AG04450 (cell line): ENCODE measurements at regions not wholly inside any gene's neighbourhood (a gene's known extent, or its start where the extent isn't known, plus 50 kb on each side); places are given as distances from the start of the nearest gene placed in this dataset.
"Not testable (repeated sequence)": the region's sequence is repeated elsewhere in the genome, so short reads cannot be mapped to it uniquely, and the experiment has no call there.

Experiments used
- CTCF ChIA-PET: fragments of 300-600, 350-600 bp; formaldehyde crosslinking; extraction: SDS; loops from one replicate; lab custom pipeline; 2022; ENCODE audit warnings: antibody characterized with exemption, inconsistent platforms; lab: Charles Lee
- POLR2A ChIA-PET: fragments of 350-600 bp; formaldehyde crosslinking; extraction: SDS; loops from one replicate; lab custom pipeline; 2021; ENCODE audit warnings: antibody characterized with exemption, inconsistent platforms; lab: Yijun Ruan, JAX
- DNase-seq: peaks from one replicate; pipeline ENCODE4 v3.0.0-alpha.2; 2011; ENCODE audit warnings: low read depth, low spot score
- H3K27ac ChIP-seq: one replicate; pipeline ENCODE4 v1.5.1; 2012; ENCODE audit warnings: low read depth, low read length, control low read depth
- H3K27me3 ChIP-seq: one replicate; pipeline ENCODE4 v1.6.0; 2012; ENCODE audit warnings: low read length; ENCODE audit not compliant: control insufficient read depth, insufficient read depth
- H3K4me3 ChIP-seq: 2 replicates; pipeline ENCODE4 v1.5.1; 2011; ENCODE audit warnings: mild to moderate bottlenecking, low read depth, low read length, control low read depth
- H3K9me3 ChIP-seq: 2 replicates; pipeline ENCODE4 v1.5.1; 2012; ENCODE audit warnings: low read length; ENCODE audit not compliant: control insufficient read depth, insufficient read depth
- TF ChIP-seq, protein P1 (sequence below): IDR thresholded peaks from 2 replicates; pipeline ENCODE4 v1.5.1; 2011; ENCODE audit warnings: low read depth, low read length, control low read depth, inconsistent platforms

- TF ChIP-seq, protein P1, sequence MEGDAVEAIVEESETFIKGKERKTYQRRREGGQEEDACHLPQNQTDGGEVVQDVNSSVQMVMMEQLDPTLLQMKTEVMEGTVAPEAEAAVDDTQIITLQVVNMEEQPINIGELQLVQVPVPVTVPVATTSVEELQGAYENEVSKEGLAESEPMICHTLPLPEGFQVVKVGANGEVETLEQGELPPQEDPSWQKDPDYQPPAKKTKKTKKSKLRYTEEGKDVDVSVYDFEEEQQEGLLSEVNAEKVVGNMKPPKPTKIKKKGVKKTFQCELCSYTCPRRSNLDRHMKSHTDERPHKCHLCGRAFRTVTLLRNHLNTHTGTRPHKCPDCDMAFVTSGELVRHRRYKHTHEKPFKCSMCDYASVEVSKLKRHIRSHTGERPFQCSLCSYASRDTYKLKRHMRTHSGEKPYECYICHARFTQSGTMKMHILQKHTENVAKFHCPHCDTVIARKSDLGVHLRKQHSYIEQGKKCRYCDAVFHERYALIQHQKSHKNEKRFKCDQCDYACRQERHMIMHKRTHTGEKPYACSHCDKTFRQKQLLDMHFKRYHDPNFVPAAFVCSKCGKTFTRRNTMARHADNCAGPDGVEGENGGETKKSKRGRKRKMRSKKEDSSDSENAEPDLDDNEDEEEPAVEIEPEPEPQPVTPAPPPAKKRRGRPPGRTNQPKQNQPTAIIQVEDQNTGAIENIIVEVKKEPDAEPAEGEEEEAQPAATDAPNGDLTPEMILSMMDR = no peak
- Histone ChIP-seq H3K27ac (no peak overlapping the region), H3K9me3 (peaks cover 13% of the 10 kb centered on the region; the same call in 1 of the 2 replicates), H3K27me3 (no peaks in the 10 kb centered on the region), H3K4me3 (no peak overlapping the region)
- DNase-seq = no peak
- POLR2A ChIA-PET = no interaction called here
- CTCF ChIA-PET = no interaction called here
Observed at GRCh38 chr9:24059651-24060050, 233.6 kb upstream of the ELAVL2 start.

GRCh38 chr9:24051587-24051986, 225.5 kb upstream of the ELAVL2 start:
- TF ChIP-seq, protein P1 = no peak
- DNase-seq = no peak
- no peak overlapping the region for H3K4me3 ChIP-seq
- H3K27ac ChIP-seq = no peak overlapping the region
- H3K27me3 ChIP-seq = no peaks in the 10 kb centered on the region
- no peaks in the 10 kb centered on the region; the same call in 1 of the 2 replicates for H3K9me3 ChIP-seq
- CTCF ChIA-PET = no interaction called here
- POLR2A ChIA-PET = no interaction called here

DNA sequence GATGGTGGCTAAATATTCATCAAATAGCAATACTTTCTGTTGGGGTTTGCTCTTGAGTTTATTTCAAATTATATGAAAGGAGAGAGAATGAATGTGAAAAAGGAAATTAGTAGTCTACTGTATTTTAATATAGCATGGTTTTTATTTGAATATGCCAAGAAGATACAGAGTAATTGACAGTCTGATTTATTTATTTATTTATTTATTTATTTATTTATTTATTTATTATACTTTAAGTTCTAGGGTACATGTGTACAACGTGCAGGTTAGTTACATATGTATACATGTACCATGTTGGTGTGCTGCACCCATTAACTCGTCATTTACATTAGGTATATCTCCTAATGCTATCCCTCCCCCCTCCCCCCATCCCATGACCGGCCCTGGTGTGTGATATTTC, 224.2 kb upstream of the ELAVL2 start:
- H3K9me3 ChIP-seq, H3K27ac ChIP-seq, POLR2A ChIA-PET, H3K27me3 ChIP-seq, CTCF ChIA-PET, DNase-seq, H3K4me3 ChIP-seq: not testable (repeated sequence)

DNA sequence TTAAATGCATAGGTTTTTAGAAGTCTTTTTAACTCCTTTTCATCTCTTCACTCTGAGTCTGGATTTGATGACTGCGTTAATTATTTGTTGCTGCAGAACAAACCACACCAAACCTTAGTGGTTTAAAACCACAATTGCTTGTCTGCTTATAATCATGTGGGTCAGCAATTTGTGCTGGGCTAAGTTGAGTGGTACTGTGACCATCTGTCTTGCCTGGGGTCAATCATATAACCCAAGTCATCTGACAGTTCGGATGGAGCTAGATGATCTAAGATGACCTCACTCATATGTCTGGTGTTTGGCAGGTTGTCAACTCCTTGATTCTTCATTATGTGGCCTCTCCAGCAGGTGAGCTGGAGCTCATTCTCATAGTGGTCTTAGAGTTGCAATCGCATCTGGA, 219.1 kb upstream of the ELAVL2 start:
- Histone ChIP-seq H3K9me3 (no peaks in the 10 kb centered on the region; the same call in 1 of the 2 replicates), H3K27me3 (no peaks in the 10 kb centered on the region), H3K27ac (no peak overlapping the region), H3K4me3 (no peak overlapping the region)
- ChIA-PET CTCF (no interaction called here), POLR2A (no interaction called here)
- DNase-seq = no peak
- TF ChIP-seq, protein P1 = no peak

GRCh38 chr9:24044576-24044975, 218.5 kb upstream of the ELAVL2 start:
- ChIA-PET POLR2A (no interaction called here), CTCF (no interaction called here)
- DNase-seq = no peak
- Histone ChIP-seq H3K27me3 (no peaks in the 10 kb centered on the region), H3K27ac (no peak overlapping the region), H3K4me3 (no peak overlapping the region), H3K9me3 (no peaks in the 10 kb centered on the region; the same call in 1 of the 2 replicates)
- TF ChIP-seq, protein P1 = no peak

- POLR2A ChIA-PET = no interaction called here
Observed at GRCh38 chr9:24041160-24041690, 215.2 kb upstream of the ELAVL2 start.

More at GRCh38 chr9:24041160-24041690, 215.2 kb upstream of the ELAVL2 start:
- peaks cover 2% of the 10 kb centered on the region; the same call in 1 of the 2 replicates for H3K9me3 ChIP-seq
- H3K27me3 ChIP-seq = no peaks in the 10 kb centered on the region
- no peak overlapping the region for H3K4me3 ChIP-seq
- H3K27ac ChIP-seq = no peak overlapping the region
- CTCF ChIA-PET = no interaction called here
- no peak for DNase-seq
- TF ChIP-seq, protein P1 = no peak
